HEK293T (cell line): ENCODE measurements at regions not wholly inside any gene's neighbourhood (a gene's known extent, or its start where the extent isn't known, plus 50 kb on each side); places are given as distances from the start of the nearest gene placed in this dataset.
"Not testable (repeated sequence)": the region's sequence is repeated elsewhere in the genome, so short reads cannot be mapped to it uniquely, and the experiment has no call there.

Source experiments
- CTCF ChIA-PET: fragments of 350-600 bp; formaldehyde crosslinking; extraction: SDS; loops from one replicate; lab custom pipeline; 2021; ENCODE audit warnings: antibody characterized with exemption, inconsistent platforms; lab: Yijun Ruan, JAX
- POLR2A ChIA-PET: fragments of 350-600 bp; formaldehyde crosslinking; extraction: SDS; loops from one replicate; lab custom pipeline; 2020; ENCODE audit warnings: antibody characterized with exemption, inconsistent platforms; lab: Yijun Ruan, JAX
- DNase-seq: peaks from one replicate; pipeline ENCODE4 v3.0.0; 2012; ENCODE audit warnings: mixed read lengths; ENCODE audit errors: extremely low spot score
- ARNT ChIP-seq: fragments of 450-650 bp; IDR thresholded peaks from 2 replicates; pipeline ENCODE4 v1.6.1; 2017; ENCODE audit warnings: mild to moderate bottlenecking
- BHLHE40 ChIP-seq: fragments of 450-650 bp; IDR thresholded peaks from 2 replicates; pipeline ENCODE4 v1.6.1; 2016; ENCODE audit warnings: mild to moderate bottlenecking, moderate library complexity, borderline replicate concordance
- CTBP1 ChIP-seq: fragments of 450-650 bp; IDR thresholded peaks from 2 replicates; pipeline ENCODE4 v1.6.1; 2016; ENCODE audit warnings: borderline replicate concordance
- ELF4 ChIP-seq: fragments of 450-650 bp; IDR thresholded peaks from 2 replicates; pipeline ENCODE4 v1.6.1; 2017; ENCODE audit warnings: antibody characterized with exemption
- FOXA1 ChIP-seq: fragments of 450-650 bp; IDR thresholded peaks from 2 replicates; pipeline ENCODE4 v1.6.1; 2016; ENCODE audit warnings: mild to moderate bottlenecking
- FOXK2 ChIP-seq: fragments of 450-650 bp; IDR thresholded peaks from 2 replicates; pipeline ENCODE4 v1.6.1; 2016; ENCODE audit warnings: mild to moderate bottlenecking
- FOXM1 ChIP-seq: fragments of 450-650 bp; IDR thresholded peaks from 2 replicates; pipeline ENCODE4 v1.6.1; 2017; ENCODE audit warnings: mild to moderate bottlenecking, borderline replicate concordance
- HDGF ChIP-seq: fragments of 450-650 bp; IDR thresholded peaks from 2 replicates; pipeline ENCODE4 v1.6.1; 2017; ENCODE audit warnings: antibody characterized with exemption, borderline replicate concordance
- L3MBTL2 ChIP-seq: fragments of 450-650 bp; conservative IDR thresholded peaks from 2 replicates; pipeline ENCODE4 v1.6.1; 2016; ENCODE audit warnings: mild to moderate bottlenecking
- LEF1 ChIP-seq: fragments of 450-650 bp; IDR thresholded peaks from 2 replicates; pipeline ENCODE4 v1.6.1; 2017; ENCODE audit warnings: mild to moderate bottlenecking, borderline replicate concordance
- NFRKB ChIP-seq: fragments of 450-650 bp; IDR thresholded peaks from 2 replicates; pipeline ENCODE4 v1.6.1; 2016; ENCODE audit warnings: mild to moderate bottlenecking, moderate library complexity
- PKNOX1 ChIP-seq: fragments of 450-650 bp; IDR thresholded peaks from 2 replicates; pipeline ENCODE4 v1.6.1; 2016
- SP1 ChIP-seq: fragments of 450-650 bp; IDR thresholded peaks from 2 replicates; pipeline ENCODE4 v1.6.1; 2017
- SUZ12 ChIP-seq: fragments of 450-650 bp; IDR thresholded peaks from 2 replicates; pipeline ENCODE4 v1.6.1; 2016; ENCODE audit warnings: mild to moderate bottlenecking
- TARDBP ChIP-seq: fragments of 450-650 bp; IDR thresholded peaks from 2 replicates; pipeline ENCODE4 v1.6.1; 2016
- ZNF384 ChIP-seq: fragments of 450-650 bp; IDR thresholded peaks from 2 replicates; pipeline ENCODE4 v1.6.1; 2016

- ChIA-PET CTCF (no interaction called here), POLR2A (no interaction called here)
- DNase-seq, result no peak
- no peak for TF ChIP-seq PKNOX1
- no peak for TF ChIP-seq TARDBP
- no peak for TF ChIP-seq LEF1
- no peak for TF ChIP-seq ZNF384
- no peak for TF ChIP-seq FOXA1
- TF ChIP-seq CTBP1, result no peak
- no peak for TF ChIP-seq ELF4
- no peak for TF ChIP-seq FOXK2
- TF ChIP-seq L3MBTL2, result no peak
- no peak for TF ChIP-seq HDGF
- TF ChIP-seq ARNT, result no peak
- no peak for TF ChIP-seq NFRKB
- TF ChIP-seq SUZ12, result no peak
- TF ChIP-seq SP1, result no peak
- no peak for TF ChIP-seq BHLHE40
- TF ChIP-seq FOXM1, result no peak
Observed at GRCh38 chr6:80528115-80528514, 421.6 kb downstream of the BCKDHB start.

GRCh38 chr6:80527552-80528052, 421.1 kb downstream of the BCKDHB start:
- POLR2A ChIA-PET, result no interaction called here
- no peak for DNase-seq
- TF ChIP-seq SUZ12 (no peak), SP1 (no peak), ZNF384 (no peak), FOXM1 (no peak), BHLHE40 (no peak), ELF4 (no peak), TARDBP (no peak), ARNT (no peak), NFRKB (no peak), FOXK2 (no peak), LEF1 (no peak), HDGF (no peak), L3MBTL2 (no peak), FOXA1 (no peak), PKNOX1 (no peak), CTBP1 (no peak)
- CTCF ChIA-PET, result no interaction called here

DNA sequence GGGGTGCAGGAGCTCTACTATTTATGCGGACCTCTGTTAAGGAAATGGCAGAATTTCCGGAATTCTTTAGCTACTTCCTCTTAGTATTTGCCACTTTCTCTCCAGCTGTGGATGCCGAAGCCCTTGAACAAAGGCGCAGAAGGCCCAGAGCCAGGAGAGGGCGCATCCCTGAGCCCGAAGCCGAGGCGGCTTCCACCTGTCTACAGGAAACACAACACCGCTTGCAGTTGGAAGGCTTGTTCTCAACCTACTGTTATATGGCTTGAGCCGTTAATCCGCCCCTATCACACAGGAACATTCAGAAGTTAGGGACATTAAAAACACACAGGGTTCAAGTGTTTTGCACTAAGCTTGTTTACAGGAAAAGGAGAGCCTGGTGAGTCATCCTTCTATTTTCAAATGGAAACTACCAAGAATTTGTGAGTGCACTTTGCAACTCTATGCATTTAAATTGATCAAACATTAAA, 417.1 kb downstream of the BCKDHB start:
- TF ChIP-seq FOXM1 (no peak), LEF1 (no peak), NFRKB (no peak), ELF4 (no peak), CTBP1 (no peak), SUZ12 (no peak), ZNF384 (no peak), SP1 (no peak), FOXK2 (no peak), FOXA1 (no peak), TARDBP (no peak), L3MBTL2 (no peak), BHLHE40 (no peak), HDGF (no peak), ARNT (no peak)
- ChIA-PET POLR2A (no interaction called here), CTCF (no interaction called here)
- DNase-seq, result peak; percentile 9

- CTCF ChIA-PET, result interaction anchor here (0.6 kb wide), 1 partner anchor 215 kb away, joined by 3 read pairs; no protein-coding TSS in a partner anchor
- no peak for DNase-seq
- POLR2A ChIA-PET, result no interaction called here
- no peak for TF ChIP-seq SP1
Observed at GRCh38 chr6:80523010-80523409, 416.5 kb downstream of the BCKDHB start.

GRCh38 chr6:80522576-80522975, 416.1 kb downstream of the BCKDHB start:
- TF ChIP-seq PKNOX1 (no peak), CTBP1 (no peak), FOXM1 (no peak), SUZ12 (no peak), ZNF384 (no peak), ELF4 (no peak), LEF1 (no peak)
- no peak for DNase-seq
- ChIA-PET CTCF (interaction anchor here (0.6 kb wide), 1 partner anchor 214 kb away, joined by 3 read pairs; no protein-coding TSS in a partner anchor), POLR2A (no interaction called here)

DNA sequence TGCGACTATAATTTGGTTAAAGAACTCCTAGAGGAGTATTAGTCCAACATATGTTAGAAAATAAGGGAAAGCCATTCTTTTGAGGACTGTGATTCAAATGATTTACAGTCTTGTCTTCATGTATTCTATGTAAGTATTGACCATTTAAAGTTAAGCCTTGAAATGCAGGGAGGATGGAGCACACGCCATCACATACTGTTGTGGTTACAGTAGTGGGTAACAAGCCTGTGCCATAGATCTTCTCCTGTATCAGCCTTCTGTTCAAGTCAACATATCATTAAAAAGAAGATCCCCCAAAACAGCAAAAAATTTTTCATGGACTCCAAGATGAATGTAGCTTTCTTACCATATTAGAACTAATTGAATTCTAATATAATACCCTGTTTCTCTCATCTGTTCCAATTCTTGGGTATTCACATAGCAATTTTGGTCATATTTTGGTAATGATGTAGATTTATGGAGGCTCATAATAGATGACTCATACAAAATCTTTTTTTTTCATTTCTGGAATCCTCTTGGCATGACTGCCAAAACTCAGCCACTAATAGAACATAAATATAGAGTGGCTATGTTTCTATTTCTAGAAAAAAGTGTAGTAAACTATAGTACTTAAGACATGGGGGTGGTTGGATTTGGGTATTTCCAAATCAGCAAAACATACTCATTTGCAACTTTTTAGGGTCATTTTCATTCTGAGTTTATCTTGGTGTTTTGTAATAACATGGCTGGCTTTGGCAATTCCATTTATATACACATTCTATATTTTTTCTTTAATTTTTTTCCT, 413.5 kb downstream of the BCKDHB start:
- POLR2A ChIA-PET, result no interaction called here

GRCh38 chr6:80517525-80517924, 411.1 kb downstream of the BCKDHB start:
- POLR2A ChIA-PET, result no interaction called here
- CTCF ChIA-PET, result no interaction called here
- no peak for TF ChIP-seq ELF4
- TF ChIP-seq LEF1, result no peak
- no peak for TF ChIP-seq BHLHE40
- no peak for TF ChIP-seq L3MBTL2
- TF ChIP-seq CTBP1, result no peak
- TF ChIP-seq ZNF384, result no peak
- TF ChIP-seq ARNT, result no peak
- no peak for TF ChIP-seq SUZ12
- no peak for TF ChIP-seq NFRKB
- no peak for TF ChIP-seq PKNOX1
- DNase-seq, result no peak

More for the DNA sequence above, 413.5 kb downstream of the BCKDHB start:
- no peak for TF ChIP-seq HDGF
- CTCF ChIA-PET, result no interaction called here
- DNase-seq, result no peak

DNA sequence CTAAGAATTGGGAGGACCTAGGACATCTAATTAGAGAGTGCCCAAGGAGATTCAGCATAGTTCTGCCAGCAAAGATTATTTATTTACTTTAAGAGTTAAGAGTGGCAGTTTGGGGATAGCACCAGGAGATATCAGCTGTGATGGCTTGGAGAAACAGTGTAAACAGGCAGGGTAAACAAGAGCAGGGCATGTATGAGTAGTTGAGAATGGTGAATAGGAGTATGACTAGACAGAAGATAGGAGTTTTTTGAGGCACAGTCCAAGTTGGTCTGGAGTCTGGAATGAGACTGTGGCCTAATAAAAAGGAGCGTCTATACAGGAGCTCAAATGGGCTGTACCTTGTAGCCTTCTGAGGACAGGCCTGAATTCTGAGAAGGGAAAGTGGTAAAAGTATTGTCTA, 404.1 kb downstream of the BCKDHB start:
- DNase-seq, POLR2A ChIA-PET, CTCF ChIA-PET: not testable (repeated sequence)
